GM10248 (cell line): ENCODE measurements at regions not wholly inside any gene's neighbourhood (a gene's known extent, or its start where the extent isn't known, plus 50 kb on each side); places are given as distances from the start of the nearest gene placed in this dataset.
A peak's percentile ranks its signal among the peaks of the same experiment; 100 is the strongest.

Experiments used
- CTCF ChIA-PET: fragments of 300-600 bp; sonication (Branson Sonifier 250); formaldehyde crosslinking; extraction: SDS; loops from one replicate; lab custom pipeline; 2021; ENCODE audit warnings: antibody characterized with exemption; lab: Yijun Ruan, JAX
- POLR2A ChIA-PET: fragments of 350-650 bp; sonication (Branson Sonifier 250); formaldehyde crosslinking; extraction: SDS; loops from one replicate; lab custom pipeline; 2020; ENCODE audit warnings: antibody characterized with exemption; lab: Yijun Ruan, JAX
- DNase-seq: peaks from one replicate; pipeline ENCODE4 v3.0.0; 2012; ENCODE audit errors: extremely low spot score
- TF ChIP-seq, protein P1 (sequence below): IDR thresholded peaks from 2 replicates; pipeline ENCODE4 v1.5.1; 2012; ENCODE audit warnings: mild to moderate bottlenecking, low read depth; ENCODE audit errors: extremely low read depth, missing control alignments, control extremely low read depth

DNA sequence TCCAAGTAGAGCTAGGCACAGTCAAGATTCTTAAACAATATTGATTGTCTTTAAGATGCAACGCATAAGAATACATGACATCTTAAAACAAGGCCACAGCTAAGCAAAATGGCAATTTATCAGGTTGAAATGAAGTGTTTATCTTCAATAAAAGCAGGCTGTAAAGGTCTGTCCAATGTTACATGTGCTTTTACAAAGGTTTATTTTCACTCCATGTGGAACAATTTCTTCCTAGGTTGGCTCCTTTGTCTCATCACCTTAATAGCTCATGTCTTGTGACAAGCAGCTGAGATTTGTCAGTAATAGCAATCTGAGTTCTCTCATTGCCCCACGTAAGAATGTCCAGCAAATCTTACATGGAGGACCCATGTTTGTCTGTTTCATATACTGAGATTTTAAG, 437.6 kb downstream of the GPAM start:
- CTCF ChIA-PET = no interaction called here
- DNase-seq = no peak
- POLR2A ChIA-PET = no interaction called here
- TF ChIP-seq, protein P1, sequence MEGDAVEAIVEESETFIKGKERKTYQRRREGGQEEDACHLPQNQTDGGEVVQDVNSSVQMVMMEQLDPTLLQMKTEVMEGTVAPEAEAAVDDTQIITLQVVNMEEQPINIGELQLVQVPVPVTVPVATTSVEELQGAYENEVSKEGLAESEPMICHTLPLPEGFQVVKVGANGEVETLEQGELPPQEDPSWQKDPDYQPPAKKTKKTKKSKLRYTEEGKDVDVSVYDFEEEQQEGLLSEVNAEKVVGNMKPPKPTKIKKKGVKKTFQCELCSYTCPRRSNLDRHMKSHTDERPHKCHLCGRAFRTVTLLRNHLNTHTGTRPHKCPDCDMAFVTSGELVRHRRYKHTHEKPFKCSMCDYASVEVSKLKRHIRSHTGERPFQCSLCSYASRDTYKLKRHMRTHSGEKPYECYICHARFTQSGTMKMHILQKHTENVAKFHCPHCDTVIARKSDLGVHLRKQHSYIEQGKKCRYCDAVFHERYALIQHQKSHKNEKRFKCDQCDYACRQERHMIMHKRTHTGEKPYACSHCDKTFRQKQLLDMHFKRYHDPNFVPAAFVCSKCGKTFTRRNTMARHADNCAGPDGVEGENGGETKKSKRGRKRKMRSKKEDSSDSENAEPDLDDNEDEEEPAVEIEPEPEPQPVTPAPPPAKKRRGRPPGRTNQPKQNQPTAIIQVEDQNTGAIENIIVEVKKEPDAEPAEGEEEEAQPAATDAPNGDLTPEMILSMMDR = no peak

DNA sequence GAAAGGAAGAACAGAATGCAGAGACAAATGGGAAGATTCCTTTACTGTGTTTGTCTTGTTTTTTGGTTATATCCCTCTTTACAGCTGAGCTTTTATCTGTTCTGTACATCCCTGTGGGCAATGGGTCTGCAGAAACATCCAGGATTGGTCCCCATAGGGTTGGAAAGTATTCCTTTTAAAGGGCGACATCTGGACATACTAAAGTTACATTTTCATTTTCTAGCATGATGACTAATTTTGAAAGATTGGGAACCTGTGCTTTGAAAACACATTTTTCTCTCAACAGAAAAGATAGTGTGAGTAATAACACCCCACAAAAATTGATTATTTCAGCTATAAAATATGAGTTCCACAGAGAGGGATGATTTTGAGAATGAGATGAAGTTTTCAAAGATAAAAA, 435.8 kb downstream of the GPAM start:
- CTCF ChIA-PET = interaction anchor here (1.3 kb wide), 1 partner anchor 9 kb away, joined by 4 read pairs; no protein-coding TSS in a partner anchor

DNA sequence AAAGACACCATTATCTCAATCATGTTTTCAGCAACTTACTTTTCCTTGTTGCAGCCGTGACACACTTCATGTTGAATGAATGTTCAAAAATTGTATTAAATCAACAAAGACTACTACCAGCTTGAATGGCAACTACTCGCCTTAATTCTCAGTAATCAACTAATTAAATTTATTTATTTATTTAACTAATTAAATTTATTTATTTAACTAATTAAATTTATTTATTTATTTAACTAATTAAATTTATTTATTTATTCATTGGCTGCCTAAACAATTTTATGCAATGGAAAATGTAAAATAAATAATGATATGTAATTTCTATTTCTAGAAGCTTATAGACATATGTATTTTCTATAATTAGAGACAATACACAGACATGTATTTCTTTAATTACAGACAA, 435.4 kb downstream of the GPAM start:
- ChIA-PET CTCF (no interaction called here), POLR2A (no interaction called here)
- no peak for DNase-seq
- TF ChIP-seq, protein P1 = no peak

More for the DNA sequence above, 435.8 kb downstream of the GPAM start:
- no peak for DNase-seq
- TF ChIP-seq, protein P1 = no peak
- POLR2A ChIA-PET = no interaction called here

- POLR2A ChIA-PET = no interaction called here
- CTCF ChIA-PET = interaction anchor here (1.3 to 1.6 kb wide), 2 partner anchors 15 to 34 kb away, joined by 3 to 4 read pairs; no protein-coding TSS in a partner anchor
- TF ChIP-seq, protein P1 = no peak
- DNase-seq = no peak
These were observed 433.3 kb downstream of the GPAM start for GRCh38 chr10:111750165-111750849.

GRCh38 chr10:111756217-111757061, 427.1 kb downstream of the GPAM start:
- peak; percentile 9 for DNase-seq
- ChIA-PET POLR2A (no interaction called here), CTCF (interaction anchor here (0.7 to 2.2 kb wide), 6 partner anchors 9 to 381 kb away, joined by 3 to 10 read pairs (median 4); no protein-coding TSS in a partner anchor)
- TF ChIP-seq, protein P1 = peak; percentile 37

DNA sequence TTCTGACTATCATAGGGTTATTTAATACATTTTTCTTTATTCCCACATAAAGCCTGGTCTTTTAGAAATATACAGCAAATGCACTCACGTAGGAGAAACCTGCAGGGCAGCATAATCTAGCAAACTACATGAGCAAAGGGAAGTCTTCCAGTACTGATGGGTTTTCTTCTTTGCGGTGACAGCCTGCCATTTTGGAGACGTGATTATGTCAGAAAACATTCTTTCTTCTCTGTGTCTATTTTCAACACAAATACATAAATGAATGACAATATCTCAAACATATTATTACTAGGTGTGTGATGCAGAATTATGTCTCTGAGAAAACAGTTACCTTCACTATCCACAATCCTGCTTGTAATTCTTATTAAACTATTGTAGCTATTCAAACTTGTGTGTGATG, 425.0 kb downstream of the GPAM start:
- CTCF ChIA-PET = no interaction called here
- no peak for DNase-seq
- TF ChIP-seq, protein P1 = no peak

More for the DNA sequence above, 425.0 kb downstream of the GPAM start:
- POLR2A ChIA-PET = no interaction called here
